GM23248 (cell line): ENCODE measurements at regions not wholly inside any gene's neighbourhood (a gene's known extent, or its start where the extent isn't known, plus 50 kb on each side); places are given as distances from the start of the nearest gene placed in this dataset.
A peak's percentile ranks its signal among the peaks of the same experiment; 100 is the strongest.
"Not testable (repeated sequence)": the region's sequence is repeated elsewhere in the genome, so short reads cannot be mapped to it uniquely, and the experiment has no call there.

Experiments used
- DNase-seq: peaks from one replicate; pipeline ENCODE4 v3.0.0-alpha.2; 2015
- H2AFZ ChIP-seq: fragments of 200-600 bp; sonication (generic); 2 replicates; pipeline ENCODE4 v1.6.1; 2016; ENCODE audit warnings: antibody characterized with exemption
- H3F3A ChIP-seq: fragments of 200-600 bp; sonication (generic); 2 replicates; pipeline ENCODE4 v1.6.1; 2016; ENCODE audit warnings: mild to moderate bottlenecking, antibody characterized with exemption, mixed run types; ENCODE audit not compliant: insufficient read depth
- H3K27ac ChIP-seq: fragments of 200-600 bp; sonication (generic); 2 replicates; pipeline ENCODE4 v1.5.1; 2016; ENCODE audit warnings: mild to moderate bottlenecking
- H3K27me3 ChIP-seq: fragments of 200-600 bp; sonication (generic); replicated peaks from 2 replicates; pipeline ENCODE4 v1.6.1; 2016; ENCODE audit warnings: mild to moderate bottlenecking; ENCODE audit not compliant: insufficient read depth
- H3K36me3 ChIP-seq: fragments of 200-600 bp; sonication (generic); 2 replicates; pipeline ENCODE4 v1.6.1; 2016; ENCODE audit warnings: low read depth, mild to moderate bottlenecking
- H3K4me1 ChIP-seq: fragments of 200-600 bp; sonication (generic); 2 replicates; pipeline ENCODE4 v1.6.1; 2016; ENCODE audit warnings: mild to moderate bottlenecking; ENCODE audit not compliant: insufficient read depth
- H3K4me2 ChIP-seq: fragments of 200-600 bp; sonication (generic); one replicate; pipeline ENCODE4 v1.6.1; 2016; ENCODE audit warnings: mild to moderate bottlenecking; ENCODE audit not compliant: unreplicated experiment
- H3K4me3 ChIP-seq: fragments of 200-600 bp; sonication (generic); 2 replicates; pipeline ENCODE4 v1.5.1; 2016; ENCODE audit warnings: mild to moderate bottlenecking
- H3K79me2 ChIP-seq: fragments of 200-600 bp; sonication (generic); 2 replicates; pipeline ENCODE4 v1.6.1; 2016; ENCODE audit warnings: mild to moderate bottlenecking; ENCODE audit not compliant: insufficient read depth
- H3K9ac ChIP-seq: fragments of 200-600 bp; sonication (generic); 2 replicates; pipeline ENCODE4 v1.6.1; 2016; ENCODE audit warnings: mild to moderate bottlenecking
- H3K9me2 ChIP-seq: fragments of 200-600 bp; sonication (generic); 2 replicates; pipeline ENCODE4 v1.6.1; 2016; ENCODE audit warnings: mixed run types, mild to moderate bottlenecking, moderate library complexity; ENCODE audit not compliant: insufficient read depth
- H3K9me3 ChIP-seq: fragments of 200-600 bp; sonication (generic); one replicate; pipeline ENCODE4 v1.6.1; 2017; ENCODE audit warnings: low read depth
- H4K20me1 ChIP-seq: fragments of 200-600 bp; sonication (generic); 2 replicates; pipeline ENCODE4 v1.6.0; 2016; ENCODE audit not compliant: insufficient read depth
- EZH2 ChIP-seq: fragments of 200-600 bp; sonication (generic); IDR thresholded peaks from 2 replicates; pipeline ENCODE4 v1.6.1; 2018; ENCODE audit warnings: antibody characterized with exemption, mild to moderate bottlenecking; ENCODE audit not compliant: insufficient read depth, poor library complexity, severe bottlenecking
- EZH2phosphoT487 ChIP-seq: fragments of 200-600 bp; sonication (generic); IDR thresholded peaks from 2 replicates; pipeline ENCODE4 v1.6.1; 2018; ENCODE audit warnings: antibody characterized with exemption, moderate library complexity, mild to moderate bottlenecking, low read depth; ENCODE audit not compliant: insufficient read depth
- WGBS, 2 experiments: methylation state at CpG; one replicate each; pipeline ENCODE4 v1.1.6; 2015 to 2017; ENCODE audit warnings: low lambda C conversion rate in 2 of 2, low coverage in 1 of 2; ENCODE audit errors: missing lambda C conversion rate in 2 of 2; 5-methylcytosine and 5-hydroxymethylcytosine counted together
- in situ Hi-C: fragments of 300-500 bp; cut with MboI; formaldehyde crosslinking; loops from 2 replicates; pipeline ENCODE4 v1.15.0; 2020

DNA sequence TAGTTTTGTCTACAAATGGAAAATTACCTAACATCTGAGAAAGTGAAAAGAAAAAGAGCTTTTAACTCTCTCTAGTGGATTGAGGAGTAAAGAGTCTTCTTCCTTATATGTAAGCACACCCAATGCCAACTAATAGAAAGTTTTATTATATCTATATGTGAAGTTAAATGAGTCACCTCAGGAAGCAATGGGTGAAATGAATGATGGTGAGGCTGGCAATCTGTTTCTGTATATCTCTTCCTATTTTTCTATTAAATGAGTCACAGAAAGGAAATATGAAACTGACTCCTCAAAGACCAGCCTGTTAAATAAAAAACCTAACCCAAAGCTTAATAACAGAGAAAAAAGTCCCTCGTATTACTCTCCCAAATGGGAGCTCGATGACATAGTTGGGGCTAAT, 71.3 kb downstream of the OTOR start:
- TF ChIP-seq EZH2phosphoT487 (no peak), EZH2 (no peak)
- Histone ChIP-seq H3K4me1 (no peaks in the 10 kb centered on the region), H3K27ac (no peak overlapping the region), H3F3A (no peaks in the 10 kb centered on the region), H2AFZ (no peak overlapping the region), H4K20me1 (no peaks in the 10 kb centered on the region), H3K36me3 (no peaks in the 10 kb centered on the region), H3K27me3 (peaks cover 10% of the 10 kb centered on the region; the same call in 1 of the 2 replicates), H3K9me3 (no peaks in the 10 kb centered on the region), H3K79me2 (no peaks in the 10 kb centered on the region), H3K4me2 (no peak overlapping the region), H3K9ac (no peak overlapping the region), H3K9me2 (no peaks in the 10 kb centered on the region), H3K4me3 (no peak overlapping the region)
- DNase-seq = no peak
- 6 to 16% methylated on average over 2 of the region's 2 CpGs for WGBS, 2 experiments
- in situ Hi-C loops = no loop called here

DNA sequence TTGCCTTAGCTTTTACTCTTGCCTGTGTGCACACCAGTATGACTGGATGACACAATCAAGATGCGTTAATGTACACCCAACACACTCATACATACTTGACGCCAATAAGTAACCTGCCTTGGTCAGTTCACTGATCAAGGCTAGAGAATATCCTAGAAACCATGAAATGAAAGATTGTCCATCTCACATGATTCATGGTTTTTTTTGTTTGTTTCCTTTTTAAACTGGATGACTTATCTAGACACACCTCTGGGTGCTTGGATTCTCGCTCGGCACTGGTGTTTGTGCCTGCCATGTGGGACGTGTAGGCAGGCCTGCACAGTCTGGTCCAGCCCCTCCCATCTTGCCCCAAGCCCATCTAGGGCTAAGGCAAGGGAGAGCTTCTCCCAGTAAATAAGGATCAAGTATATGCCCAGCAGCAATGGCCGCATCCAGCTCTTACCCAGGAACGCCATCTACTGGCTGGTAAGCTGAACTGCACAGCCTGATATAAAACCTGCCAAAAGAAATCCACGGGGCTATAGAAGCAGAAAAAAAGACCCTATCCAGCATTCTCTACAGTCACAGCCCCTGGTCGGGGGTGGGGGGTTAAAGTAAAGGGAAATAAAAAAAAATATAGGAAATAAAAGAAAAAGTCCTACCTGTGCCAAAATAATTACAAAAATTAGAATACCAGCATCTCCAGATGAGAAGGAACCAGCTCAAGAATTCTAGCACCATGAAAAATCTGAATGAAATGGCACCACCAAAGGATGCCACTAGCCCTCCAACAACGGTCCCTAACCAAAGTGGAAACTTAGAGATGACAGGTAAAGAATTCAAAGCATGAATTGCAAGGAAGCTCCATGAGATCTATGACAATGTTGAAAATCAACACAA, 73.3 kb downstream of the OTOR start:
- Histone ChIP-seq H3K9me2 (no peaks in the 10 kb centered on the region), H3K9ac (no peak overlapping the region), H2AFZ (no peak overlapping the region), H3K27me3 (no peaks in the 10 kb centered on the region; the same call in 1 of the 2 replicates), H4K20me1 (no peaks in the 10 kb centered on the region), H3F3A (no peaks in the 10 kb centered on the region), H3K27ac (no peak overlapping the region), H3K4me1 (no peaks in the 10 kb centered on the region), H3K4me2 (no peak overlapping the region), H3K79me2 (no peaks in the 10 kb centered on the region), H3K9me3 (no peaks in the 10 kb centered on the region), H3K4me3 (no peak overlapping the region), H3K36me3 (no peaks in the 10 kb centered on the region)
- in situ Hi-C loops = no loop called here
- 28 to 31% methylated on average over 10 of the region's 10 CpGs for WGBS, 2 experiments
- no peak for TF ChIP-seq EZH2
- TF ChIP-seq EZH2phosphoT487 = no peak
- peak; percentile 67 for DNase-seq

DNA sequence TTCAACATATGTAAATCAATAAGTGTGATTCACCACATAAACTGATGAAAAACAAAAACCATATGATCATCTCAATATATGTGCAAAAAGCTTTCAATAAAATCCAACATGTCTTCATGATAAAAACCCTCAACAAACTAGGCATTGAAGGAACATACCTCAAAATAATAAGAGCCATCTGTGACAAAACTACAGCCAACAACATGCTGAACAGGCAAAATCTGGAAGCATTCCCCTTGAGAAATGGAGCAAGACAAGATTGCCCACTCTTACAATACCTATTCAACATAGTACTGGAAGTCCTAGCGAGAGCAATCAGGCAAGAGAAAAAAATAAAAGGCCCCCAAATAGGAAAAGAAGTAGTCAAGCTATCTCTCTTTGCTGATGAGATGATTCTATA, 76.5 kb downstream of the OTOR start:
- Histone ChIP-seq H2AFZ (no peak overlapping the region), H3K9ac (no peak overlapping the region), H3K27ac (no peak overlapping the region), H3F3A (no peaks in the 10 kb centered on the region), H3K27me3 (no peaks in the 10 kb centered on the region), H3K9me3 (no peaks in the 10 kb centered on the region), H3K36me3 (no peaks in the 10 kb centered on the region), H3K9me2 (no peaks in the 10 kb centered on the region), H3K4me1 (no peaks in the 10 kb centered on the region), H3K4me3 (no peak overlapping the region), H3K79me2 (no peaks in the 10 kb centered on the region), H4K20me1 (no peaks in the 10 kb centered on the region), H3K4me2 (no peak overlapping the region)
- no peak for DNase-seq
- in situ Hi-C loops = no loop called here
- TF ChIP-seq EZH2 (no peak), EZH2phosphoT487 (no peak)
- 17 to 22% methylated on average over 1 of the region's 1 CpG for WGBS, 2 experiments

DNA sequence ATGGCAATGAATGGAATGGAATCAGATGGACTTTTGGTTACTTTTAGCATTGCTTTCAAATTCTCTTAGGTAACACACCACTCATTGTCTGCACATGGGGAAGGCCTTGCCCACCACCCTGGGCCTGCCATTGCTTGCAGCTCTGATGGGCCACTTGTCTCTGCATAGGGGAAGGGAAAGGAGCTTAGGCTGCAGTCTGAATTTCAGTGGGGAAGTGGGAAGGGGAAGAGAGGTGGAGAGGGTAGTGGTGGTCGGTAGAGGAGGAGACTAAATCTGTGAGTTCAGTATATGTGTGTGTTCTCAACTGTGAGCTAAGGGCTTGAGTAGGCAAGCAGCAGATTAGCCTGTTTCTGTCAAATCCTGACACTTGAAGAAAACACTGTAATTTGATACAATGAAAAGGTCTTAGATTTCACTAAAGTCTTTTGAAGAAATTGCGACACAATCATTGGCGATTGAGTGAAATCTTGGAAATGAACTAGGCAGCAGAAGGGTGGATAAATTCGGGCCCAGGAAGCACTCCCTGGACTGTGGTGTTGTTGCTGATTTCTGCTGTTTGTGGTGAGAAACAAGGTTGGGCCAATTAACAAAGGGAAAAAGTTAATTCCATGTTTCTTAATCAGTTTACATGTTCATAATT, 80.6 kb downstream of the OTOR start:
- in situ Hi-C loops = no loop called here
- 17 to 25% methylated on average over 4 of the region's 4 CpGs for WGBS, 2 experiments
- Histone ChIP-seq H3K9ac (no peak overlapping the region), H3K36me3 (no peaks in the 10 kb centered on the region), H3K4me3 (no peak overlapping the region), H3K4me2 (no peak overlapping the region), H3K4me1 (no peaks in the 10 kb centered on the region), H3K27me3 (no peaks in the 10 kb centered on the region), H3K27ac (no peak overlapping the region), H3F3A (no peaks in the 10 kb centered on the region), H3K9me3 (no peaks in the 10 kb centered on the region), H3K79me2 (no peaks in the 10 kb centered on the region), H4K20me1 (no peaks in the 10 kb centered on the region), H2AFZ (no peak overlapping the region), H3K9me2 (no peaks in the 10 kb centered on the region)
- no peak for DNase-seq
- no peak for TF ChIP-seq EZH2phosphoT487
- no peak for TF ChIP-seq EZH2

DNA sequence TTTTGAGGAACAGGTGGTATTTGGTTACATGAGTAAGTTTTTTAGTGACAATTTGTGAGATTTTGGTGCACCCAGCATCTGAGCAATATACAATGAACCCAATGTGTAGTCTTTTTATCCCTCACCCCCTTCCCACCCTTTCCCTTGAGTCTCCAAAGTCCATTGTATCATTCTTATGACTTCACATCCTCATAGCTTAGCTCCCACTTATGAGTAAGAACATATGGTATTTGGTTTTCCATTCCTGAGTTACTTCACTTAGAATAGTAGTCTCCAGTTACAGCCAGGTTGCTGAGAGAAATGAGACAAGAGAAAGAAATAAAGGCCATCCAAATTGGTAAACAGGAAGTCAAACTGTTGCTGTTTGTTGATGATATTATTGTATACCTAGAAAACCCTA, 87.5 kb downstream of the OTOR start:
- H3K9me3 ChIP-seq, H3K4me3 ChIP-seq, H3K27me3 ChIP-seq, in situ Hi-C loops, H3K79me2 ChIP-seq, H3K9ac ChIP-seq, H3K36me3 ChIP-seq, H3K9me2 ChIP-seq, H3F3A ChIP-seq, H4K20me1 ChIP-seq: not testable (repeated sequence)
- Histone ChIP-seq H3K27ac (peak overlapping the region; percentile 33), H3K4me1 (peaks cover 33% of the 10 kb centered on the region), H2AFZ (peak overlapping the region; percentile 22; the same call in 1 of the 2 replicates), H3K4me2 (peak overlapping the region; percentile 4)
- DNase-seq = peak; percentile 61
